NCI-H510A (cell line): ENCODE measurements at regions not wholly inside any gene's neighbourhood (a gene's known extent, or its start where the extent isn't known, plus 50 kb on each side); places are given as distances from the start of the nearest gene placed in this dataset.

Source experiments
- DNase-seq: peaks from one replicate; lab custom pipeline; 2025; lab: John Stamatoyannopoulos, UW

DNA sequence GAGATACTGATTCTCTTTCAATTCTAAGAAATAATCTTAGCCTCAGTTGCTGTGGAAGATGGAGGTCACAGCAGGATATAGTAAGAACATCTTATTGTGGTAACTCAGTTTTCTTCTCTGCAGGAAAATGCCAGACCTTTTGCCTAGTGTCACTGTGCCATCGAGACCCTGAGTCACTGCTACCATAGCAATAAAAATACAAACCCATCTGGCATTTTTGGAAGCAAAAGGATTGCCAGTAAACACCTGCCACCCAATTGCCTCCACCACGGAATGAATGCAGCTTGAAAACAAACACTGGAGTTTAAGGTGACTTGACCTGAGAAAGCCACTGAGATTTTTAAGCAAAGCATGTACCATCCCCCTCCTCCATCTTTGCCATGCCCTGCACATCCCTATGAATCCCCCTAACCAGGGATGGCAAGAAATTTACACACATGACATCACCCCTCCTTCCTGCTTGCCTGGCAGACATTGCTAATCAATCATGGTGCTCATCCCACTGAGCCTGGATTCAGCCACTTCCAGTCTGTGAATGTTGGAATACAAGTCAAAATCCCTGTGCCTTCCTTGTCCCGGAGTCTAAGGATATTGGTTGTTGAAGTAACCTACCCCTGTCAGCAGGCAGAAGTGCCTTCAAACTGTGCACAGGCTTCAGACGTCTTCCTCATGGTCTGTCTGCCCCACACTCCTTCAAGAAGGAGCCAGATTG is 59.6 kb upstream of the MAMLD1 start:
- no peak for DNase-seq

DNA sequence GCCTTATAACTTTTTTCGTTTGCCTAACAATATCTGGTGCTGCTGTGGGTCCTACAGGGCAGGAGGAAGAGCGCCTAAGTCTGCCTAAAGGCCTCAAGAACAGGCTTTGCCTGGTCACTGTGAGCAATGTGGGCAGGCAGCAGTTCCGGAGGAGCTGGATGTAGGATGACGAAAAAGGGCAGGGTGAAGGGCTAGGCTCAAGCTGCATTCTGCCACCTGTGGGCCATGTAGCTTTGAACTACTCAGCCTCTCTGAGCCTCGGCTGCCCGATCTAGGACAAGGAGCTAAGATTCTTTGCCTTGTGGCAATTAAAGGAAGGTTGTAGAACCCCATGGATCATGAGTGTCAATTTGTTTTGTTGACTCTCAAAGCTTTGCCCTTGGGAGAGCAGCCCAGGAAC is 57.1 kb upstream of the MAMLD1 start:
- DNase-seq, result no peak

DNA sequence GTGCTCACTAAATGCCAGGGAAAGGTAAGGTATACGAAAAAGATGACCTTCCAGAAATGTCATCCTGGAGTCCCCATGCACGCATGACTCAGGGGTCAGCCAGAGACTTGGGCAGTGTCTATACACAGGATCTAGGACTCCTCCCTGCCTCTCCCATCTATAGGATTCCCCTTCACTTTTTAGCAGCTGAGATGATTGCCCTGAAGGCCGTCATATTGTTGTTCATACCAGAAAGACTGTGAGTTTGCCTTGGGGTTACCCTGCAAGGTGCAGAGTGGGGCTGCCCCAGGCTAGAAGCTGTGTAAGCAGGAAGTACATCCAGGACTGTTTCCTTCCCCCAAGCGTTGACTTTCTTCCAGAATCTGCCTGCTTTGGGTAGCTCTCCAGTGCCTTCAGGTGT is 55.1 kb upstream of the MAMLD1 start:
- no peak for DNase-seq

DNA sequence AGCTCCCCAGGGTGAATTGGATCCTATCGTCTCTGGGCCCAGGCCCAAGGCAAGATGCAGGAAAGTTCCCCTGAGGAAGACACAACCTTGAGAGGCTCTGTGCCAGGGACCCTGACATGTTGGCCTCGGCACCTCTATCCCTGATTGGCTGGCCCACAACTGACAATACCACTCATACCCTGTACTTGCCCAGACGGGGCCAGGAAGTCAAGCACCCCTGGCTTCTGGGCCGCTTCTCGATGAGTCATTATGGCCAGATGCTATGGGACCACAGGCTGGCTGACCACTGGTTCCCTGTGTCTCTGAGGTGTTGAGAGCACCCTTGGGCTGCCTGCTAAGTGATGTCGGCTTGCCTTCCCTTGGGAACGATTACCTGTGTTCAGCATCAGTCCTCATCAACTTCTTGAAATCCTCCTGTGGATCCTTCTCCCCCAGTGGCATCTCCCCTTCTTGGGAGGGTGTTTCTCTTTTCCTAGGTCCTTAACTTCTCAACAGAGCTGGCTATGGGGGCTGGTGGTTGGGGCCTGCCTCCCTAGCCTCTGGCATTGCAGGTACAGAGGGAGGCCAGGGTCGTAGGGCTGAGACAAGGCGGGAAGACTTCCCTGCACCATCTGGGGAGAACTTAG is 54.5 kb upstream of the MAMLD1 start:
- DNase-seq, result no peak

DNA sequence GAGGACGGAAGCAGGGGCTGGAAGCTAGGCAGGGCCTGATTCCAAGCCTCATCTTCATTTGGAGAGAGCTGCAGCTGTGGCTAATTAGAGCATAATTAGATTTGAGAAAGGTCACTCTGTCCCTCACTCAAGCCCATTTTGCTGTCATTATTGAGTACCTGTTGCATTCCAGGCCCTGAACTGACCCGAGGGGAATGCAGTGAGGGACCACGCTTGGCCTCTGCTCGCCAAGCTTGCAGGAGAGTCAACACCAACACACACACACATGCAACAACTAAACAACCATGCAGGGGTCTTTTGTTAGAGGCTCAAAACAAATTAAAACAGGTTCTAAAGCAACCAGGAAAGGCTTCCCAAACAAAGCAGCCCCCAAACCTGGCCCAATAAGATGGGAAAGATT is 52.7 kb upstream of the MAMLD1 start:
- DNase-seq, result no peak

DNA sequence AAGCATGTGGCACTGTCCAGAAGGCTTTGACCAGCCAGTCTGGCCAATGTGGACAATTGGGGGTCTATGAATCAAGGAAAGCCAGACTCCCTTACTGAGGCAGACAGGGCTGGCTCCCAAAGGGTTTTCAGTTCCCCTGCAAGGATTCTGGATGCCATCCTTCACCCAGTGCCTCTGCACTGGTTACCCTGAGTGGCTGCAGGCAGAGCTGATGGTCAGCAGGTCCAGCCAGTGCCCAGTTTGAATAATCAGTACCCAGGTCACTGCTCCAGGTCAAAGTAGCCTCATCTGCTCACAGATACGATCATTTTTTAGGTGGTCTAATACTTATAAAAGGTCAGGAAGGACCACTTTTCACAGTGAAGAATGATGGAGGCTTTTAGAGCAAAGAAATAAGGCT is 52.2 kb upstream of the MAMLD1 start:
- no peak for DNase-seq

DNA sequence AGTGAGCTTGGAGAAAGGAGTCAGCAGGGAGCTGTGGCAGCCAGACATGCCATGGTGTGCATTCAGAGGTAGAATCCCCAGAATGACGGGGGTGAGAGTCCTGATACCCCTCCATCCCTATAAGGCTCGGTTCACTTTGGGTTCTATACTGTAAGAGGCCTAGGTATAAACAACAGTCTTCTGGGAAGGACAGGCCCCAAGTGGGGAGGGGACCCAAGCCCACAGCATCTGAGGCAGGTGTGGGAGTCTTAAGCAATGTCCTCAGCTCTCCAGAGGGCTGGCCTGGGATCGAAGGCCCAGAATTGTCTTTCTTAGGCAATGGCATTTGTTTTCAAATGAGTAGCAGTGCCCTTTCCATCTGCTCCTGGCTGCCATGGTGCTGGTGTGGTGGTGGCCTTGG is 50.2 kb upstream of the MAMLD1 start:
- DNase-seq, result no peak
